Liver (tissue), 8 donors: ENCODE measurements at regions not wholly inside any gene's neighbourhood (a gene's known extent, or its start where the extent isn't known, plus 50 kb on each side); places are given as distances from the start of the nearest gene placed in this dataset.

Source experiments
- DNase-seq: peaks from one replicate; pipeline ENCODE4 v3.0.0-alpha.2; 2017; ENCODE audit warnings: low spot score
- H3K27ac ChIP-seq, 2 donors: one replicate each; pipeline ENCODE4 v1.7.0; 2013; ENCODE audit warnings: inconsistent platforms in 2 of 2, low read length in 2 of 2, control low read depth in 1 of 2, low read depth in 1 of 2, mild to moderate bottlenecking in 1 of 2
- H3K27me3 ChIP-seq, 4 donors: one replicate each; pipeline versions ENCODE4 v1.6.1 to v1.7.0; 2013; ENCODE audit warnings: low read length in 3 of 4, inconsistent platforms in 1 of 4, mild to moderate bottlenecking in 1 of 4, moderate library complexity in 1 of 4; ENCODE audit not compliant: control insufficient read depth in 4 of 4, insufficient read depth in 4 of 4
- H3K36me3 ChIP-seq, 4 donors: one replicate each; pipeline versions ENCODE4 v1.6.1 to v1.7.0; 2013; ENCODE audit warnings: low read length in 3 of 4, mild to moderate bottlenecking in 3 of 4, low read depth in 1 of 4, moderate library complexity in 1 of 4; ENCODE audit not compliant: control insufficient read depth in 4 of 4, insufficient read depth in 3 of 4
- H3K4me1 ChIP-seq, 4 donors: one replicate each; pipeline versions ENCODE4 v1.6.1 to v1.7.0; 2013; ENCODE audit warnings: low read length in 3 of 4, mild to moderate bottlenecking in 3 of 4, moderate library complexity in 1 of 4; ENCODE audit not compliant: control insufficient read depth in 4 of 4, insufficient read depth in 4 of 4
- H3K4me3 ChIP-seq, 3 donors: one replicate each; pipeline versions ENCODE4 v1.6.1 to v1.7.0; 2013; ENCODE audit warnings: low read length in 3 of 3, control low read depth in 1 of 3, low read depth in 1 of 3, mild to moderate bottlenecking in 1 of 3
- H3K9ac ChIP-seq, 2 donors: one replicate each; pipeline ENCODE4 v1.7.0; 2013; ENCODE audit warnings: low read length in 2 of 2, mild to moderate bottlenecking in 2 of 2, moderate library complexity in 2 of 2, control low read depth in 1 of 2, low read depth in 1 of 2
- H3K9me3 ChIP-seq, 4 donors: one replicate each; pipeline versions ENCODE4 v1.6.1 to v1.7.0; 2013; ENCODE audit warnings: low read length in 3 of 4; ENCODE audit not compliant: control insufficient read depth in 4 of 4
- CTCF ChIP-seq: fragments of 150-350 bp; IDR thresholded peaks from 2 replicates; pipeline ENCODE4 v1.5.1; 2017; ENCODE audit warnings: improper control_type of control experiment, low read depth, low read length; ENCODE audit not compliant: missing input control
- EGR1 ChIP-seq, 2 donors: IDR thresholded peaks; 2 replicates each; pipeline ENCODE4 v1.6.1; 2016 to 2018; ENCODE audit warnings: antibody characterized with exemption in 2 of 2, low read depth in 2 of 2
- FOXA1 ChIP-seq: IDR thresholded peaks from 2 replicates; pipeline ENCODE4 v1.6.1; 2016; ENCODE audit warnings: antibody characterized with exemption
- HNF4A ChIP-seq, 2 donors: conservative IDR thresholded peaks; 2 replicates each; pipeline ENCODE4 v1.6.1; 2016; ENCODE audit warnings: antibody characterized with exemption in 2 of 2, mild to moderate bottlenecking in 2 of 2
- HNF4G ChIP-seq: IDR thresholded peaks from 2 replicates; pipeline ENCODE4 v1.6.1; 2016; ENCODE audit warnings: antibody characterized with exemption
- JUND ChIP-seq, 2 donors: IDR thresholded peaks; 2 replicates each; pipeline ENCODE4 v1.6.1; 2016; ENCODE audit warnings: antibody characterized with exemption in 2 of 2
- NR2F2 ChIP-seq: IDR thresholded peaks from 2 replicates; pipeline ENCODE4 v1.6.1; 2016; ENCODE audit warnings: antibody characterized with exemption
- RAD21 ChIP-seq, 2 donors: IDR thresholded peaks; 2 replicates each; pipeline ENCODE4 v1.6.1; 2016; ENCODE audit warnings: antibody characterized with exemption in 2 of 2, mild to moderate bottlenecking in 2 of 2
- REST ChIP-seq: IDR thresholded peaks from 2 replicates; pipeline ENCODE4 v1.6.1; 2016; ENCODE audit warnings: antibody characterized with exemption, mild to moderate bottlenecking
- RXRA ChIP-seq, 2 donors: IDR thresholded peaks; 2 replicates each; pipeline ENCODE4 v1.6.1; 2017 to 2018; ENCODE audit warnings: antibody characterized with exemption in 2 of 2, mild to moderate bottlenecking in 1 of 2
- SP1 ChIP-seq: IDR thresholded peaks from 2 replicates; pipeline ENCODE4 v1.6.1; 2018; ENCODE audit warnings: antibody characterized with exemption, mild to moderate bottlenecking
- TAF1 ChIP-seq: conservative IDR thresholded peaks from 2 replicates; pipeline ENCODE4 v1.6.1; 2016; ENCODE audit warnings: antibody characterized with exemption, mild to moderate bottlenecking
- YY1 ChIP-seq: IDR thresholded peaks from 2 replicates; pipeline ENCODE4 v1.6.1; 2016; ENCODE audit warnings: antibody characterized with exemption, mild to moderate bottlenecking
- ZBTB33 ChIP-seq: IDR thresholded peaks from 2 replicates; pipeline ENCODE4 v1.6.1; 2016; ENCODE audit warnings: antibody characterized with exemption
- WGBS: extraction: QIAGEN DNeasy Blood & Tissue Kit; methylation state at CpG from one replicate; pipeline ENCODE4 v1.1.7; 2013; 5-methylcytosine and 5-hydroxymethylcytosine counted together
- TF ChIP-seq, protein P1 (sequence below): IDR thresholded peaks from 2 replicates; pipeline ENCODE4 v1.6.1; 2016; ENCODE audit warnings: antibody characterized with exemption
- TF ChIP-seq, protein P2 (sequence below): IDR thresholded peaks from 2 replicates; pipeline ENCODE4 v1.6.1; 2016; ENCODE audit warnings: antibody characterized with exemption
- donor health status: healthy.
- donor health status: healthy.
- donor health status: healthy.
- donor health status: healthy.
- donor health status: healthy.

DNA sequence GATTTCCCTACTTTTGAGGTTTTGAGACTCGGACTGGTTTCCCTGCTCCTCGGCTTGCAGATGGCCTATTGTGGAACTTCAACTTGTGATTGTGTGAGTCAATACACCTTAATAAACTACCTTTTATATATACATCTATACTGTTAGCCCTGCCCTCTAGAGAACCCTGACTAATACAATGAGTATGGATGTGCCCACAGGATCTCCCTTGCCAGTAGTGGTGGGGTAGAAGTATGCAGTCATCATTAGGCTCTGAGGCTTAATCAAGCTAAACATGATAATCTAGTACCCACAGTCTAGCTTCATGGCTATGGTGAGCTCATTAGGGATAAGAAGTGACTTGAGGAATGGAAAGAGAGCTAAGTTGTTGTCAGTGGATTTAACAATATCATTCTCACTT is 412.8 kb upstream of the PTGER4 start (continued):
- TF ChIP-seq CTCF = no peak

DNA sequence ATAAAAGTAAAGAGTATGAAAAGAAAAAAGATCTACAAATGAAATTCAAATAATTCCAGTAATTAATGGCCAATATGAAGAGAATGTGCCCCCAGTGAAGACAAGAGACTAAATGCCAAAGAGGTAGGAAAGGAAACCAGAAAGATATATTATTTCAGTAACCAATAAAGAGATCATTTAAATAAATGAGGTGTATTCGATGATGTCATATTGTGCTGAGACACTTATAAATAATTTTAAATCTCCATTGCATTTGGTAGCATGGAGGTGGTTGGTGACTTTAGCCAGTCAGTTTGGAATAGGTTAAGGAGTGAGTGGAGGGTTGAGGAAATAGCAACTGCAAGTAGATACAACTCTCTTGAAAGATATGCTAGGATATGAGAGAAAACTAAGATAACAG is 417.7 kb upstream of the PTGER4 start:
- 89% methylated on average over 1 of the region's 1 CpG for WGBS
- no peak for DNase-seq
- H3K4me3 ChIP-seq = no peak overlapping the region
- no peak for TF ChIP-seq NR2F2
- TF ChIP-seq REST = no peak
- TF ChIP-seq TAF1 = no peak
- TF ChIP-seq, protein P1, sequence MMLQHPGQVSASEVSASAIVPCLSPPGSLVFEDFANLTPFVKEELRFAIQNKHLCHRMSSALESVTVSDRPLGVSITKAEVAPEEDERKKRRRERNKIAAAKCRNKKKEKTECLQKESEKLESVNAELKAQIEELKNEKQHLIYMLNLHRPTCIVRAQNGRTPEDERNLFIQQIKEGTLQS = no peak
- TF ChIP-seq RAD21 (IDR thresholded peaks at IDR 0.05) = no peak
- TF ChIP-seq YY1 = no peak
- TF ChIP-seq, protein P2, sequence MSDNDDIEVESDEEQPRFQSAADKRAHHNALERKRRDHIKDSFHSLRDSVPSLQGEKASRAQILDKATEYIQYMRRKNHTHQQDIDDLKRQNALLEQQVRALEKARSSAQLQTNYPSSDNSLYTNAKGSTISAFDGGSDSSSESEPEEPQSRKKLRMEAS = no peak
- no peak for TF ChIP-seq FOXA1
- TF ChIP-seq HNF4A (conservative IDR thresholded peaks at IDR 0.05) = no peak
- no peak for TF ChIP-seq RXRA (IDR thresholded peaks at IDR 0.05)
- no peak for TF ChIP-seq CTCF
- TF ChIP-seq EGR1 (IDR thresholded peaks at IDR 0.05; ENCODE audit: low read depth in 2 of 2) = no peak
- TF ChIP-seq JUND (IDR thresholded peaks at IDR 0.05) = no peak
- no peak for TF ChIP-seq SP1
- no peaks in the 10 kb centered on the region for H3K4me1 ChIP-seq
- H3K36me3 ChIP-seq = no peaks in the 10 kb centered on the region
- H3K27me3 ChIP-seq = no peaks in the 10 kb centered on the region
- H3K9me3 ChIP-seq = no peaks in the 10 kb centered on the region
- no peak overlapping the region for H3K9ac ChIP-seq
- no peak overlapping the region for H3K27ac ChIP-seq

GRCh38 chr5:40260361-40260760 is 419.4 kb upstream of the PTGER4 start:
- Histone ChIP-seq H3K9me3 (no peaks in the 10 kb centered on the region), H3K4me3 (no peak overlapping the region), H3K9ac (no peak overlapping the region), H3K27me3 (no peaks in the 10 kb centered on the region), H3K4me1 (no peaks in the 10 kb centered on the region), H3K36me3 (no peaks in the 10 kb centered on the region), H3K27ac (no peak overlapping the region)
- WGBS = 42% methylated on average over 4 of the region's 4 CpGs
- DNase-seq = no peak
- TF ChIP-seq NR2F2 (no peak), RAD21 (IDR thresholded peaks at IDR 0.05) (no peak), ZBTB33 (no peak), RXRA (IDR thresholded peaks at IDR 0.05) (no peak), TAF1 (no peak), HNF4A (conservative IDR thresholded peaks at IDR 0.05) (no peak), REST (no peak), YY1 (no peak), FOXA1 (no peak), HNF4G (no peak), JUND (IDR thresholded peaks at IDR 0.05) (no peak)
- TF ChIP-seq, protein P1 = no peak
